PFSK-1 (cell line): ENCODE measurements at regions not wholly inside any gene's neighbourhood (a gene's known extent, or its start where the extent isn't known, plus 50 kb on each side); places are given as distances from the start of the nearest gene placed in this dataset.

Experiments used
- POLR2AphosphoS5 ChIP-seq: IDR thresholded peaks from 2 replicates; pipeline ENCODE4 v1.6.1; 2012; ENCODE audit warnings: low read depth, mild to moderate bottlenecking, control low read depth, low read length, moderate library complexity
- SIN3A ChIP-seq: IDR thresholded peaks from 2 replicates; pipeline ENCODE4 v1.6.1; 2012; ENCODE audit warnings: mild to moderate bottlenecking, low read length, moderate library complexity, borderline replicate concordance; ENCODE audit not compliant: insufficient read depth
- TAF1 ChIP-seq: IDR thresholded peaks from 2 replicates; pipeline ENCODE4 v1.6.1; 2012; ENCODE audit warnings: low read length, control low read depth, borderline replicate concordance; ENCODE audit not compliant: insufficient read depth

- no peak for TF ChIP-seq TAF1
- TF ChIP-seq POLR2AphosphoS5, result no peak
- TF ChIP-seq SIN3A, result no peak
Observed at GRCh38 chr12:23421556-23421955, 527.9 kb downstream of the SOX5 start.
